ENCODE measurements at regions not wholly inside any gene's neighbourhood (a gene's known extent, or its start where the extent isn't known, plus 50 kb on each side); places are given as distances from the start of the nearest gene placed in this dataset.

DNA sequence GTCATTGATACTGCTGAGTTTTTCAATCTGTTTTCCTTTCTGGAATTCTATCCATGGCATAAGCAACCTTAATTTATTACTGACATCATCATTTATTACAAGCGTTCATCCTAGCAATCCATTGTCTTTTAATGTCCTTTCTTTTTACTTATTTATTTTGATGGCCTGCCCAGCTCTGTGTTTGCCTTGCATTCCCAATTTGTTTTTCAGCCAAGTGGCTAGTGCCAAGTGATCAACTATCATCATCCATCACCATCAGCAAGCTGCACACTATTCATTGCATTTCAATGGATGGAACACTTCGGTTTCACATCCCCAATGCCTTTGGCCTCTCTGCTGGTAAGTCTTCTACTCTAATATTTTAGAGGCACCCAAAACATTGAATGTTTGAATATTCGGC lies 831.7 kb upstream of the EPHA5 start:
- TF ChIP-seq CTCF (conservative IDR thresholded peaks at IDR 0.05; ENCODE audit: low read length) (no peak), EZH2phosphoT487 (IDR thresholded peaks at IDR 0.05; ENCODE audit: borderline replicate concordance, low read depth, low read length) (no peak)

Data from OCI-LY7 (cell line).